ENCODE measurements at regions not wholly inside any gene's neighbourhood (a gene's known extent, or its start where the extent isn't known, plus 50 kb on each side); places are given as distances from the start of the nearest gene placed in this dataset.

- Histone ChIP-seq H3K4me2 (no peak overlapping the region), H3K27me3 (ENCODE audit: insufficient read depth) (no peaks in the 10 kb centered on the region)
Observed at GRCh38 chr5:18990852-18991251, 997.1 kb downstream of the CDH18 start.

More at GRCh38 chr5:18990852-18991251, 997.1 kb downstream of the CDH18 start:
- Mint-ChIP-seq H3K27me3 (ENCODE audit: insufficient read depth, low read depth, poor library complexity) (peaks cover 2% of the 10 kb centered on the region), H3K36me3 (ENCODE audit: low read depth) (no peaks in the 10 kb centered on the region), H3K9me3 (no peaks in the 10 kb centered on the region; the same call in 2 of the 3 replicates), H3K4me3 (no peak overlapping the region), H3K4me1 (peaks cover 21% of the 10 kb centered on the region), H3K27ac (no peak overlapping the region)
- Histone ChIP-seq H3K27ac (ENCODE audit: low read depth) (no peak overlapping the region), H4K20me1 (replicated peaks; ENCODE audit: insufficient read depth) (no peaks in the 10 kb centered on the region), H2AFZ (no peak overlapping the region), H3K79me2 (replicated peaks; ENCODE audit: insufficient read depth) (no peaks in the 10 kb centered on the region), H3F3A (replicated peaks; ENCODE audit: low read depth) (no peaks in the 10 kb centered on the region), H3K4me1 (ENCODE audit: insufficient read depth) (peaks cover 16% of the 10 kb centered on the region), H3K4me3 (no peak overlapping the region), H3K9me2 (ENCODE audit: insufficient read depth) (no peaks in the 10 kb centered on the region), H3K36me3 (ENCODE audit: insufficient read depth) (no peaks in the 10 kb centered on the region)
- DNase-seq (ENCODE audit: low spot score), result no peak
- TF ChIP-seq ZNF462 (CRISPR knock-in tag; IDR thresholded peaks at IDR 0.05) (no peak), ZNF114 (CRISPR knock-in tag; IDR thresholded peaks at IDR 0.05) (no peak), STAT1 (IDR thresholded peaks at IDR 0.05; ENCODE audit: unreplicated experiment) (no peak), REST (IDR thresholded peaks at IDR 0.05; ENCODE audit: unreplicated experiment) (no peak), ETS1 (IDR thresholded peaks at IDR 0.05) (no peak), ZNF331 (CRISPR knock-in tag; IDR thresholded peaks at IDR 0.05; ENCODE audit: low read depth) (no peak), JUNB (IDR thresholded peaks at IDR 0.05; ENCODE audit: unreplicated experiment) (no peak), EZH2phosphoT487 (IDR thresholded peaks at IDR 0.05; ENCODE audit: unreplicated experiment) (no peak), POLR2AphosphoS5 (IDR thresholded peaks at IDR 0.05; ENCODE audit: low read depth) (no peak), EZH2 (IDR thresholded peaks at IDR 0.05; ENCODE audit: low read depth, unreplicated experiment) (no peak), NANOG (IDR thresholded peaks at IDR 0.05; ENCODE audit: borderline replicate concordance) (no peak), CREB1 (CRISPR knock-in tag; IDR thresholded peaks at IDR 0.05; ENCODE audit: low read depth) (no peak)
- no peak for ATAC-seq
